Kidney (tissue), 13 donors: ENCODE measurements at regions not wholly inside any gene's neighbourhood (a gene's known extent, or its start where the extent isn't known, plus 50 kb on each side); places are given as distances from the start of the nearest gene placed in this dataset.

ENCODE experiments used
- DNase-seq, 5 donors: peaks; one replicate each; pipeline ENCODE4 v3.0.0-alpha.2; 2013 to 2020
- FAIRE-seq: peaks from 2 replicates; lab custom pipeline; 2012; peaks lifted over from hg19 to GRCh38; lab: Jason Lieb, UNC
- H3K27ac ChIP-seq, 2 donors: one replicate each; pipeline ENCODE4 v1.7.0; 2013; ENCODE audit warnings: low read depth in 2 of 2, low read length in 2 of 2, inconsistent platforms in 1 of 2
- H3K27me3 ChIP-seq: one replicate; pipeline ENCODE4 v1.7.1; 2013; ENCODE audit warnings: low read length, inconsistent platforms; ENCODE audit not compliant: control insufficient read depth, insufficient read depth
- H3K36me3 ChIP-seq, 3 donors: one replicate each; pipeline versions ENCODE4 v1.7.0 to v1.7.1; 2013; ENCODE audit warnings: low read length in 3 of 3, control low read depth in 1 of 3, inconsistent platforms in 1 of 3; ENCODE audit not compliant: insufficient read depth in 3 of 3, control insufficient read depth in 2 of 3
- H3K4me1 ChIP-seq, 3 donors: one replicate each; pipeline versions ENCODE4 v1.7.0 to v1.7.1; 2013; ENCODE audit warnings: low read length in 3 of 3, inconsistent platforms in 1 of 3, low read depth in 1 of 3; ENCODE audit not compliant: control insufficient read depth in 2 of 3, insufficient read depth in 2 of 3
- H3K4me3 ChIP-seq, 3 donors: one replicate each; pipeline versions ENCODE4 v1.7.0 to v1.8.1; 2013; ENCODE audit warnings: low read length in 3 of 3, control low read depth in 1 of 3, inconsistent platforms in 1 of 3
- H3K9ac ChIP-seq, 3 donors: one replicate each; pipeline versions ENCODE4 v1.7.0 to v1.7.1; 2013; ENCODE audit warnings: low read length in 3 of 3, control low read depth in 1 of 3, inconsistent platforms in 1 of 3
- H3K9me3 ChIP-seq, 3 donors: one replicate each; pipeline versions ENCODE4 v1.7.0 to v1.7.1; 2013; ENCODE audit warnings: low read length in 3 of 3, control low read depth in 1 of 3, inconsistent platforms in 1 of 3; ENCODE audit not compliant: control insufficient read depth in 2 of 3, insufficient read depth in 1 of 3
- CTCF ChIP-seq: IDR thresholded peaks from 3 replicates; pipeline ENCODE4 v1.5.1; 2012; ENCODE audit warnings: mild to moderate bottlenecking, moderate library complexity, borderline replicate concordance; ENCODE audit not compliant: insufficient read depth; ENCODE audit errors: extremely low read depth
- intact Hi-C: fragments of 100-400 bp; cut with DNase I; formaldehyde crosslinking; loops from one replicate; pipeline ENCODE4 v1.11.1; 2022
- donor health status: control.
- donor health status: control.
- donor health status: control.
- donor health status: control.
- donor health status: control.
- donor health status: DM: yes; HTN: yes; CAD: no.
- donor health status: Normal renal cell carcinoma (clear cell type).

- intact Hi-C loops: no loop called here
- no peak for TF ChIP-seq CTCF
- no peaks in the 10 kb centered on the region for H3K36me3 ChIP-seq
- no peaks in the 10 kb centered on the region for H3K4me1 ChIP-seq
- no peaks in the 10 kb centered on the region for H3K27me3 ChIP-seq
- no peak overlapping the region for H3K4me3 ChIP-seq
- no peaks in the 10 kb centered on the region for H3K9me3 ChIP-seq
- H3K27ac ChIP-seq: no peak overlapping the region
- DNase-seq: peak in 1 of 5 donors; percentile 22
- no peak for FAIRE-seq
- H3K9ac ChIP-seq: no peak overlapping the region
These were observed 64.8 kb upstream of the LOXL4 start for GRCh38 chr10:98332623-98333269.

GRCh38 chr10:98331885-98332284, 63.9 kb upstream of the LOXL4 start:
- no peaks in the 10 kb centered on the region for H3K9me3 ChIP-seq
- intact Hi-C loops: no loop called here
- no peak for TF ChIP-seq CTCF
- H3K9ac ChIP-seq: no peak overlapping the region
- no peaks in the 10 kb centered on the region for H3K36me3 ChIP-seq
- no peak for FAIRE-seq
- H3K27ac ChIP-seq: no peak overlapping the region
- H3K27me3 ChIP-seq: no peaks in the 10 kb centered on the region
- H3K4me3 ChIP-seq: no peak overlapping the region
- peak in 1 of 5 donors; percentile 35 for DNase-seq
- H3K4me1 ChIP-seq: no peaks in the 10 kb centered on the region

- H3K4me3 ChIP-seq: no peak overlapping the region
- no peak for DNase-seq
- TF ChIP-seq CTCF: no peak
- FAIRE-seq: no peak
- no peak overlapping the region for H3K9ac ChIP-seq
- no peaks in the 10 kb centered on the region for H3K9me3 ChIP-seq
- intact Hi-C loops: no loop called here
- H3K27ac ChIP-seq: no peak overlapping the region
- no peaks in the 10 kb centered on the region for H3K36me3 ChIP-seq
- H3K27me3 ChIP-seq: no peaks in the 10 kb centered on the region
- peaks cover 0 to 3% (median 0%) of the 10 kb centered on the region in 3 donors for H3K4me1 ChIP-seq
These were observed 63.0 kb upstream of the LOXL4 start for GRCh38 chr10:98330987-98331386.

- FAIRE-seq (no peak), DNase-seq (no peak)
- TF ChIP-seq CTCF: no peak
- Histone ChIP-seq H3K4me3 (no peak overlapping the region), H3K4me1 (peaks cover 0 to 3% (median 0%) of the 10 kb centered on the region in 3 donors), H3K27ac (no peak overlapping the region), H3K27me3 (no peaks in the 10 kb centered on the region), H3K9me3 (no peaks in the 10 kb centered on the region), H3K36me3 (no peaks in the 10 kb centered on the region), H3K9ac (no peak overlapping the region)
- intact Hi-C loops: no loop called here
These were observed 60.6 kb upstream of the LOXL4 start for GRCh38 chr10:98328640-98329039.
